ENCODE measurements at regions not wholly inside any gene's neighbourhood (a gene's known extent, or its start where the extent isn't known, plus 50 kb on each side); places are given as distances from the start of the nearest gene placed in this dataset.

- TF ChIP-seq ZFX (IDR thresholded peaks at IDR 0.05; ENCODE audit: borderline replicate concordance) (no peak), CTCF (IDR thresholded peaks at IDR 0.05) (no peak)
- no peak overlapping the region for H3K27ac ChIP-seq
Observed at GRCh38 chr7:116380025-116380424, 119.5 kb upstream of the CAV2 start.

GRCh38 chr7:116382375-116382774, 117.2 kb upstream of the CAV2 start:
- no peak overlapping the region for H3K27ac ChIP-seq
- no peak for TF ChIP-seq CTCF (IDR thresholded peaks at IDR 0.05)
- no peak for TF ChIP-seq ZFX (IDR thresholded peaks at IDR 0.05; ENCODE audit: borderline replicate concordance)

GRCh38 chr7:116384936-116385635, 114.5 kb upstream of the CAV2 start:
- no peak overlapping the region for H3K27ac ChIP-seq
- TF ChIP-seq CTCF (IDR thresholded peaks at IDR 0.05) (no peak), ZFX (IDR thresholded peaks at IDR 0.05; ENCODE audit: borderline replicate concordance) (no peak)

GRCh38 chr7:116386674-116387073, 112.9 kb upstream of the CAV2 start:
- H3K27ac ChIP-seq, result no peak overlapping the region
- TF ChIP-seq ZFX (IDR thresholded peaks at IDR 0.05; ENCODE audit: borderline replicate concordance) (no peak), CTCF (IDR thresholded peaks at IDR 0.05) (no peak)

- no peak overlapping the region for H3K27ac ChIP-seq
- TF ChIP-seq ZFX (IDR thresholded peaks at IDR 0.05; ENCODE audit: borderline replicate concordance) (no peak), CTCF (IDR thresholded peaks at IDR 0.05) (no peak)
Observed at GRCh38 chr7:116390363-116390762, 109.2 kb upstream of the CAV2 start.

GRCh38 chr7:116392806-116393205, 106.7 kb upstream of the CAV2 start:
- H3K27ac ChIP-seq, result no peak overlapping the region
- TF ChIP-seq ZFX (IDR thresholded peaks at IDR 0.05; ENCODE audit: borderline replicate concordance), result no peak
- no peak for TF ChIP-seq CTCF (IDR thresholded peaks at IDR 0.05)

- TF ChIP-seq CTCF (IDR thresholded peaks at IDR 0.05) (no peak), ZFX (IDR thresholded peaks at IDR 0.05; ENCODE audit: borderline replicate concordance) (no peak)
- no peak overlapping the region for H3K27ac ChIP-seq
Observed at GRCh38 chr7:116393654-116394053, 105.9 kb upstream of the CAV2 start.
